HEK293 (cell line): ENCODE measurements at regions not wholly inside any gene's neighbourhood (a gene's known extent, or its start where the extent isn't known, plus 50 kb on each side); places are given as distances from the start of the nearest gene placed in this dataset.

Source experiments
- CTCF ChIA-PET: fragments of 350-600 bp; formaldehyde crosslinking; extraction: SDS; loops from one replicate; lab custom pipeline; 2021; ENCODE audit warnings: antibody characterized with exemption; lab: Yijun Ruan, JAX
- POLR2A ChIA-PET: fragments of 300-600 bp; formaldehyde crosslinking; extraction: SDS; loops from one replicate; lab custom pipeline; 2020; ENCODE audit warnings: antibody characterized with exemption, inconsistent platforms; lab: Yijun Ruan, JAX
- H3K27ac ChIP-seq: fragments of 200-500 bp; sonication (Bioruptor generic); 2 replicates; pipeline ENCODE4 v1.5.1; 2014; ENCODE audit warnings: low read depth, low read length, control low read depth, inconsistent platforms; ENCODE audit errors: extremely low read depth
- H3K36me3 ChIP-seq, 2 experiments: fragments of 200-500 bp in 1 of 2; sonication (Bioruptor generic) in 1 of 2; 1 replicate in 1 of 2; 2 replicates in 1 of 2; pipeline ENCODE4 v1.5.1; 2014 to 2017; ENCODE audit warnings: inconsistent platforms in 2 of 2, low read length in 2 of 2; ENCODE audit not compliant: control insufficient read depth in 2 of 2, insufficient read depth in 1 of 2
- H3K4me1 ChIP-seq: fragments of 200-500 bp; sonication (Bioruptor generic); 2 replicates; pipeline ENCODE4 v1.5.1; 2014; ENCODE audit warnings: mild to moderate bottlenecking, low read length, inconsistent platforms; ENCODE audit not compliant: control insufficient read depth, insufficient read depth
- H3K4me3 ChIP-seq: 2 replicates; pipeline ENCODE4 v1.5.1; 2011; ENCODE audit warnings: low read depth, mild to moderate bottlenecking, control low read depth, low read length, moderate library complexity
- H3K9me3 ChIP-seq: fragments of 200-500 bp; sonication (Bioruptor generic); 2 replicates; pipeline ENCODE4 v1.5.1; 2014; ENCODE audit warnings: low read depth, low read length, inconsistent platforms; ENCODE audit not compliant: control insufficient read depth, insufficient read depth
- EGR2 ChIP-seq: fragments of 450-650 bp; formaldehyde crosslinking; IDR thresholded peaks from 2 replicates; pipeline ENCODE4 v1.5.1; 2016; ENCODE audit warnings: low read depth, missing biosample characterization, missing genetic modification characterization
- MYNN ChIP-seq: fragments of 450-650 bp; formaldehyde crosslinking; IDR thresholded peaks from 2 replicates; pipeline ENCODE4 v1.5.1; 2016; ENCODE audit warnings: missing biosample characterization, missing genetic modification characterization, borderline replicate concordance
- SETDB1 ChIP-seq: IDR thresholded peaks from one replicate; pipeline ENCODE4 v1.6.1; 2017; ENCODE audit warnings: mild to moderate bottlenecking, low read length, moderate library complexity, mixed read lengths; ENCODE audit not compliant: insufficient read length
- SP2 ChIP-seq: fragments of 450-650 bp; formaldehyde crosslinking; IDR thresholded peaks from 2 replicates; pipeline ENCODE4 v1.5.1; 2016; ENCODE audit warnings: missing biosample characterization, missing genetic modification characterization
- ZFP3 ChIP-seq: fragments of 450-650 bp; formaldehyde crosslinking; IDR thresholded peaks from 2 replicates; pipeline ENCODE4 v1.5.1; 2016; ENCODE audit warnings: low read depth, missing biosample characterization, missing genetic modification characterization
- ZNF239 ChIP-seq: fragments of 450-650 bp; formaldehyde crosslinking; IDR thresholded peaks from 2 replicates; pipeline ENCODE4 v1.5.1; 2016; ENCODE audit warnings: missing biosample characterization, missing genetic modification characterization
- ZNF302 ChIP-seq: fragments of 450-650 bp; formaldehyde crosslinking; IDR thresholded peaks from 2 replicates; pipeline ENCODE4 v1.5.1; 2016; ENCODE audit warnings: missing biosample characterization, missing genetic modification characterization, low read depth
- ZNF311 ChIP-seq: fragments of 450-650 bp; formaldehyde crosslinking; IDR thresholded peaks from 2 replicates; pipeline ENCODE4 v1.5.1; 2017; ENCODE audit warnings: missing biosample characterization, missing genetic modification characterization, borderline replicate concordance
- ZNF394 ChIP-seq: fragments of 450-650 bp; formaldehyde crosslinking; IDR thresholded peaks from 2 replicates; pipeline ENCODE4 v1.5.1; 2016; ENCODE audit warnings: missing biosample characterization, missing genetic modification characterization, mild to moderate bottlenecking, moderate library complexity, borderline replicate concordance
- ZNF626 ChIP-seq: fragments of 450-650 bp; sonication (Bioruptor Pico); formaldehyde crosslinking; IDR thresholded peaks from 2 replicates; pipeline ENCODE4 v1.5.1; 2018; ENCODE audit warnings: missing biosample characterization, missing genetic modification characterization, inconsistent platforms
- ZNF629 ChIP-seq: fragments of 450-650 bp; formaldehyde crosslinking; IDR thresholded peaks from 2 replicates; pipeline ENCODE4 v1.5.1; 2017; ENCODE audit warnings: missing biosample characterization, missing genetic modification characterization
- ZNF658 ChIP-seq: fragments of 450-650 bp; formaldehyde crosslinking; IDR thresholded peaks from 2 replicates; pipeline ENCODE4; 2016; ENCODE audit warnings: missing biosample characterization, missing genetic modification characterization
- ZNF670 ChIP-seq: fragments of 450-650 bp; formaldehyde crosslinking; IDR thresholded peaks from 2 replicates; pipeline ENCODE4 v1.5.1; 2016; ENCODE audit warnings: missing biosample characterization, missing genetic modification characterization, low read depth
- ZNF768 ChIP-seq: fragments of 450-650 bp; formaldehyde crosslinking; IDR thresholded peaks from 2 replicates; pipeline ENCODE4 v1.5.1; 2018; ENCODE audit warnings: missing biosample characterization, mild to moderate bottlenecking, missing genetic modification characterization
- ZSCAN16 ChIP-seq: fragments of 450-650 bp; formaldehyde crosslinking; IDR thresholded peaks from 2 replicates; pipeline ENCODE4 v1.5.1; 2016; ENCODE audit warnings: missing biosample characterization, missing genetic modification characterization
- TF ChIP-seq, protein P1 (sequence below): fragments of 450-650 bp; formaldehyde crosslinking; IDR thresholded peaks from 2 replicates; pipeline ENCODE4 v1.5.1; 2016; ENCODE audit warnings: missing biosample characterization, missing genetic modification characterization
- TF ChIP-seq, protein P2 (sequence below): fragments of 450-650 bp; formaldehyde crosslinking; IDR thresholded peaks from 2 replicates; pipeline ENCODE4 v1.5.1; 2017; ENCODE audit warnings: missing biosample characterization, missing genetic modification characterization
- TF ChIP-seq, protein P3 (sequence below): fragments of 450-650 bp; formaldehyde crosslinking; IDR thresholded peaks from 2 replicates; pipeline ENCODE4 v1.5.1; 2016; ENCODE audit warnings: missing biosample characterization, missing genetic modification characterization
- TF ChIP-seq, protein P4 (sequence below): fragments of 450-650 bp; formaldehyde crosslinking; IDR thresholded peaks from 2 replicates; pipeline ENCODE4 v1.5.1; 2016; ENCODE audit warnings: missing biosample characterization, missing genetic modification characterization
- TF ChIP-seq, protein P5 (sequence below): fragments of 450-650 bp; formaldehyde crosslinking; IDR thresholded peaks from 2 replicates; pipeline ENCODE4 v1.5.1; 2016; ENCODE audit warnings: missing biosample characterization, missing genetic modification characterization

DNA sequence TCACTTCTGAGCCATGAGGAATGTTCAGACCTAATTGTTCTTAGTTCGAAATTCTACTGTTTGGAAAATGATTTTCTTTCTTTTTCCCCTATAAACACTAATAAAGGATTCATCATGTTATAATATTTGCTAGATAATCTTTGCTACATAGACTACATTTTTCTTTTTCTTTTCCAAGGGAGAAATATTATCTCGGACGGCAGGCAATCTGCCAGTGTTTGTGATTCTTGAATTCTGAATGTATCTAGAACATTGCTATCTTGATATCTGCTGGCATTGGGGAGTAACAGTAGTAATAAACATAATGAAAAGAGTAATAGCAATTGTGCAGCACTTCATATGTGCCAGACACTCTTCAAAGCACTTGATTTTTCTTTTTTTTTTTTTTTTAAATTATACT, 107.7 kb upstream of the ZNF32 start:
- ChIA-PET POLR2A (no interaction called here), CTCF (no interaction called here)

DNA sequence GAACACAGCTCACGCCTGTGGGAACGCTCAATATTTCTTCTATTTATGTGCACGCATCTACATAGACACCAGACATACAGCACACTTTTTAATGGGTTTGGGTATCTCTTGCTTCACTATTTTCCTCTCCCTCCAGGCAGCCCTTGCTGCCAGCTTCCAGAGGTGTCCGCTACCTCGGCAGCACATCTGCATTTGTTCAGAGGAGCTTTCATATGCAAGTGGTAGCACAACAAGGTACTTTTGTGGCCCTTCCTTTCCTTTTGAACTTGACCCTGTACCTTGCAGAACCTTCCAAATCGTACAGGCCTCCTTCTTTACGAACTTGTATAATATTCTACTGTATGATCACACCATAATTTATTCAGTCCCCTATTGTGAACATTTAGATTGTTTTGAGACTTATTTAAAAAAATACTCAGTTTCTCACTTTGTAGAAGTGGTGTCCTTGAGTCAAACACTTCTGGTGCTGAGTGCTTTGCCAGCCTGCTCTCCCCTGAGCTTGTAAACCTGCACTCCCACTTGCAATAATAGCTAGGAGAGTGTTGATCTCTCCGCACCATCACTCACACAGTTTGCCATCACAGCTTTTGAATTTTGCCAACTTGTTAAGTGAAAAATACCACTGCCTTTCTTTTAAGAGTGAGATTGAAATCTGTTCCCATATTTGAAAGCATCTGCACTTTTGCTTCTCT, 106.0 kb upstream of the ZNF32 start:
- Histone ChIP-seq H3K27ac (no peak overlapping the region), H3K36me3 (no peaks in the 10 kb centered on the region), H3K4me3 (no peak overlapping the region), H3K4me1 (0 out of 2 replicates have a peak, but pooled peaks cover 3% of the 10 kb centered on the region), H3K9me3 (no peaks in the 10 kb centered on the region)
- ChIA-PET POLR2A (no interaction called here), CTCF (no interaction called here)
- TF ChIP-seq ZNF629 (tag by site-specific recombination), result no peak
- TF ChIP-seq ZNF658, result no peak
- no peak for TF ChIP-seq ZNF239 (tag by site-specific recombination)

More for the DNA sequence above, 107.7 kb upstream of the ZNF32 start:
- Histone ChIP-seq H3K27ac (no peak overlapping the region), H3K36me3 (no peaks in the 10 kb centered on the region), H3K9me3 (no peaks in the 10 kb centered on the region), H3K4me3 (no peak overlapping the region), H3K4me1 (no peaks in the 10 kb centered on the region)
- TF ChIP-seq ZNF670 (no peak), ZNF626 (tag by site-specific recombination) (no peak), MYNN (no peak), EGR2 (tag by site-specific recombination) (no peak), ZFP3 (tag by site-specific recombination) (no peak), SP2 (tag by site-specific recombination) (no peak), ZSCAN16 (tag by site-specific recombination) (no peak), ZNF239 (tag by site-specific recombination) (no peak), ZNF768 (no peak), ZNF311 (tag by site-specific recombination) (no peak), ZNF394 (tag by site-specific recombination) (no peak), SETDB1 (no peak), ZNF302 (no peak)
- TF ChIP-seq, protein P1, sequence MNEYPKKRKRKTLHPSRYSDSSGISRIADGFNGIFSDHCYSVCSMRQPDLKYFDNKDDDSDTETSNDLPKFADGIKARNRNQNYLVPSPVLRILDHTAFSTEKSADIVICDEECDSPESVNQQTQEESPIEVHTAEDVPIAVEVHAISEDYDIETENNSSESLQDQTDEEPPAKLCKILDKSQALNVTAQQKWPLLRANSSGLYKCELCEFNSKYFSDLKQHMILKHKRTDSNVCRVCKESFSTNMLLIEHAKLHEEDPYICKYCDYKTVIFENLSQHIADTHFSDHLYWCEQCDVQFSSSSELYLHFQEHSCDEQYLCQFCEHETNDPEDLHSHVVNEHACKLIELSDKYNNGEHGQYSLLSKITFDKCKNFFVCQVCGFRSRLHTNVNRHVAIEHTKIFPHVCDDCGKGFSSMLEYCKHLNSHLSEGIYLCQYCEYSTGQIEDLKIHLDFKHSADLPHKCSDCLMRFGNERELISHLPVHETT (tag by site-specific recombination), result no peak
- TF ChIP-seq, protein P2, sequence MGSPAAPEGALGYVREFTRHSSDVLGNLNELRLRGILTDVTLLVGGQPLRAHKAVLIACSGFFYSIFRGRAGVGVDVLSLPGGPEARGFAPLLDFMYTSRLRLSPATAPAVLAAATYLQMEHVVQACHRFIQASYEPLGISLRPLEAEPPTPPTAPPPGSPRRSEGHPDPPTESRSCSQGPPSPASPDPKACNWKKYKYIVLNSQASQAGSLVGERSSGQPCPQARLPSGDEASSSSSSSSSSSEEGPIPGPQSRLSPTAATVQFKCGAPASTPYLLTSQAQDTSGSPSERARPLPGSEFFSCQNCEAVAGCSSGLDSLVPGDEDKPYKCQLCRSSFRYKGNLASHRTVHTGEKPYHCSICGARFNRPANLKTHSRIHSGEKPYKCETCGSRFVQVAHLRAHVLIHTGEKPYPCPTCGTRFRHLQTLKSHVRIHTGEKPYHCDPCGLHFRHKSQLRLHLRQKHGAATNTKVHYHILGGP (tag by site-specific recombination), result no peak
- TF ChIP-seq, protein P3, sequence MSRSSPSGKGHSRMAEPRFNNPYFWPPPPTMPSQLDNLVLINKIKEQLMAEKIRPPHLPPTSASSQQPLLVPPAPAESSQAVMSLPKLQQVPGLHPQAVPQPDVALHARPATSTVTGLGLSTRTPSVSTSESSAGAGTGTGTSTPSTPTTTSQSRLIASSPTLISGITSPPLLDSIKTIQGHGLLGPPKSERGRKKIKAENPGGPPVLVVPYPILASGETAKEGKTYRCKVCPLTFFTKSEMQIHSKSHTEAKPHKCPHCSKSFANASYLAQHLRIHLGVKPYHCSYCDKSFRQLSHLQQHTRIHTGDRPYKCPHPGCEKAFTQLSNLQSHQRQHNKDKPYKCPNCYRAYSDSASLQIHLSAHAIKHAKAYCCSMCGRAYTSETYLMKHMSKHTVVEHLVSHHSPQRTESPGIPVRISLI, result no peak
- TF ChIP-seq, protein P4, sequence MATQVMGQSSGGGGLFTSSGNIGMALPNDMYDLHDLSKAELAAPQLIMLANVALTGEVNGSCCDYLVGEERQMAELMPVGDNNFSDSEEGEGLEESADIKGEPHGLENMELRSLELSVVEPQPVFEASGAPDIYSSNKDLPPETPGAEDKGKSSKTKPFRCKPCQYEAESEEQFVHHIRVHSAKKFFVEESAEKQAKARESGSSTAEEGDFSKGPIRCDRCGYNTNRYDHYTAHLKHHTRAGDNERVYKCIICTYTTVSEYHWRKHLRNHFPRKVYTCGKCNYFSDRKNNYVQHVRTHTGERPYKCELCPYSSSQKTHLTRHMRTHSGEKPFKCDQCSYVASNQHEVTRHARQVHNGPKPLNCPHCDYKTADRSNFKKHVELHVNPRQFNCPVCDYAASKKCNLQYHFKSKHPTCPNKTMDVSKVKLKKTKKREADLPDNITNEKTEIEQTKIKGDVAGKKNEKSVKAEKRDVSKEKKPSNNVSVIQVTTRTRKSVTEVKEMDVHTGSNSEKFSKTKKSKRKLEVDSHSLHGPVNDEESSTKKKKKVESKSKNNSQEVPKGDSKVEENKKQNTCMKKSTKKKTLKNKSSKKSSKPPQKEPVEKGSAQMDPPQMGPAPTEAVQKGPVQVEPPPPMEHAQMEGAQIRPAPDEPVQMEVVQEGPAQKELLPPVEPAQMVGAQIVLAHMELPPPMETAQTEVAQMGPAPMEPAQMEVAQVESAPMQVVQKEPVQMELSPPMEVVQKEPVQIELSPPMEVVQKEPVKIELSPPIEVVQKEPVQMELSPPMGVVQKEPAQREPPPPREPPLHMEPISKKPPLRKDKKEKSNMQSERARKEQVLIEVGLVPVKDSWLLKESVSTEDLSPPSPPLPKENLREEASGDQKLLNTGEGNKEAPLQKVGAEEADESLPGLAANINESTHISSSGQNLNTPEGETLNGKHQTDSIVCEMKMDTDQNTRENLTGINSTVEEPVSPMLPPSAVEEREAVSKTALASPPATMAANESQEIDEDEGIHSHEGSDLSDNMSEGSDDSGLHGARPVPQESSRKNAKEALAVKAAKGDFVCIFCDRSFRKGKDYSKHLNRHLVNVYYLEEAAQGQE (tag by site-specific recombination), result no peak
- TF ChIP-seq, protein P5, sequence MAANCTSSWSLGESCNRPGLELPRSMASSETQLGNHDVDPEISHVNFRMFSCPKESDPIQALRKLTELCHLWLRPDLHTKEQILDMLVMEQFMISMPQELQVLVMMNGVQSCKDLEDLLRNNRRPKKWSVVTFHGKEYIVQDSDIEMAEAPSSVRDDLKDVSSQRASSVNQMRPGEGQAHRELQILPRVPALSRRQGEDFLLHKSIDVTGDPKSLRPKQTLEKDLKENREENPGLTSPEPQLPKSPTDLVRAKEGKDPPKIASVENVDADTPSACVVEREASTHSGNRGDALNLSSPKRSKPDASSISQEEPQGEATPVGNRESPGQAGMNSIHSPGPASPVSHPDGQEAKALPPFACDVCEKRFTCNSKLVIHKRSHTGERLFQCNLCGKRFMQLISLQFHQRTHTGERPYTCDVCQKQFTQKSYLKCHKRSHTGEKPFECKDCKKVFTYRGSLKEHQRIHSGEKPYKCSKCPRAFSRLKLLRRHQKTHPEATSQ (tag by site-specific recombination), result no peak
